ENCODE measurements at regions not wholly inside any gene's neighbourhood (a gene's known extent, or its start where the extent isn't known, plus 50 kb on each side); places are given as distances from the start of the nearest gene placed in this dataset.

DNA sequence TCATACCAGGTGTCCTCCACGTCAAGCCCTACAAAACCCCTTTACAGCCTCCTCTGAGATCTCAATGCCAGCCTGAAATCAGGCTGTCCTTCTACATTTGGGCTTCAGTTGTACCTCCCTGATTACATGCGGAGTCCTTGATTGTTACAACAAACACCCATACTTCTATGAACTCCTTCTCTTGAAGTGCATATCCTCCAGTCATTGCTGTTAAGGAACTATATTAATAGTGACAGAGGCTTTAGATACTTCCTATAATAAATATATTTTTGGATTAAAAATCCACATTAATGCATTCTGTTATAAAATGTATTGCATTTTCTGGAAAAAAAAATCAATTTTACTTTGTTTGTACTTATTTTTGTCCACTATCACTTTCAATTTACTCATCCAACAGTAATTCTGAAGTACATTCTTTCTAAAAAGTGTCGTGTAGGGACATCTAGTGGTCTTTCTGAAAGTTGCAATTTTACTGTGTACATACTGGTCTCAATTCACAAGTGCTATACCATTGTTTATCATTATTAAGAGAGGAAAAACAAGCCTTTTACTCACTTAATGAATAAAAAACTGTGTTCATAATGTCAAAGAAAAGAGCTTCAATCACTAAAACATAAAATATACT, 316.4 kb downstream of the DSEL start:
- H3K27ac ChIP-seq (ENCODE audit: low read depth, low read length): no peak overlapping the region
- no peaks in the 10 kb centered on the region for H3K23me2 ChIP-seq (ENCODE audit: low read depth, low read length)
- H3K56ac ChIP-seq (replicated peaks; ENCODE audit: insufficient read length, low read depth, low read length): no peak overlapping the region
- no peak overlapping the region for H3K14ac ChIP-seq (ENCODE audit: insufficient read length)
- H2BK15ac ChIP-seq (ENCODE audit: low read length): no peak overlapping the region; the same call in 1 of the 2 replicates
- H4K20me1 ChIP-seq (replicated peaks in 1 of 2; ENCODE audit: control insufficient read depth in 1 of 2, insufficient read depth in 2 of 2, low read length in 2 of 2): no peaks in the 10 kb centered on the region
- CTCF ChIA-PET (ENCODE audit: partially characterized antibody): interaction anchor here (0.6 to 2.1 kb wide), 21 partner anchors 14 to 781 kb away, joined by 3 to 33 read pairs (median 4); no protein-coding TSS in a partner anchor
- H4K91ac ChIP-seq (replicated peaks; ENCODE audit: insufficient read length, low read length): no peak overlapping the region
- no peak overlapping the region for H2BK20ac ChIP-seq (ENCODE audit: low read length)
- DNase-seq (ENCODE audit: low read depth in 1 of 2, low spot score in 2 of 2) (no peak), FAIRE-seq (peak; percentile 50)
- H3K9ac ChIP-seq (replicated peaks in 1 of 4; ENCODE audit: extremely low read depth in 1 of 4, low read depth in 3 of 4, low read length in 3 of 4): no peak overlapping the region
- 52% methylated on average over 3 of the region's 3 CpGs; no CpG with 5 or more reads in 1 of the 2 experiments for WGBS, 2 experiments (ENCODE audit: extremely low coverage in 1 of 2, insufficient coverage in 1 of 2, insufficient read length in 1 of 2, insufficient replicate concordance in 2 of 2, low coverage in 1 of 2, low lambda C conversion rate in 2 of 2, missing lambda C conversion rate in 1 of 2)
- no peak overlapping the region for H2AFZ ChIP-seq (ENCODE audit: low read length)
- H3K4me3 ChIP-seq (ENCODE audit: extremely low read depth in 1 of 4, insufficient read depth in 2 of 4, low read depth in 3 of 4, low read length in 4 of 4): no peak overlapping the region
- no peak overlapping the region for H4K8ac ChIP-seq (ENCODE audit: extremely low read depth, insufficient read depth, low read length)
- TF ChIP-seq EZH2 (IDR thresholded peaks at IDR 0.05; ENCODE audit: low read depth, low read length, severe bottlenecking) (no peak), RBBP5 (IDR thresholded peaks at IDR 0.05; ENCODE audit: borderline replicate concordance, low read depth, low read length) (no peak), RAD21 (IDR thresholded peaks at IDR 0.05 in 1 of 2, conservative IDR thresholded peaks at IDR 0.05 in 1 of 2; ENCODE audit: low read depth in 2 of 2, low read length in 2 of 2) (peak; percentile 65 to 75)
- TF ChIP-seq, protein P1, sequence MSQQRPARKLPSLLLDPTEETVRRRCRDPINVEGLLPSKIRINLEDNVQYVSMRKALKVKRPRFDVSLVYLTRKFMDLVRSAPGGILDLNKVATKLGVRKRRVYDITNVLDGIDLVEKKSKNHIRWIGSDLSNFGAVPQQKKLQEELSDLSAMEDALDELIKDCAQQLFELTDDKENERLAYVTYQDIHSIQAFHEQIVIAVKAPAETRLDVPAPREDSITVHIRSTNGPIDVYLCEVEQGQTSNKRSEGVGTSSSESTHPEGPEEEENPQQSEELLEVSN (IDR thresholded peaks at IDR 0.05): no peak
- TF ChIP-seq, protein P2, sequence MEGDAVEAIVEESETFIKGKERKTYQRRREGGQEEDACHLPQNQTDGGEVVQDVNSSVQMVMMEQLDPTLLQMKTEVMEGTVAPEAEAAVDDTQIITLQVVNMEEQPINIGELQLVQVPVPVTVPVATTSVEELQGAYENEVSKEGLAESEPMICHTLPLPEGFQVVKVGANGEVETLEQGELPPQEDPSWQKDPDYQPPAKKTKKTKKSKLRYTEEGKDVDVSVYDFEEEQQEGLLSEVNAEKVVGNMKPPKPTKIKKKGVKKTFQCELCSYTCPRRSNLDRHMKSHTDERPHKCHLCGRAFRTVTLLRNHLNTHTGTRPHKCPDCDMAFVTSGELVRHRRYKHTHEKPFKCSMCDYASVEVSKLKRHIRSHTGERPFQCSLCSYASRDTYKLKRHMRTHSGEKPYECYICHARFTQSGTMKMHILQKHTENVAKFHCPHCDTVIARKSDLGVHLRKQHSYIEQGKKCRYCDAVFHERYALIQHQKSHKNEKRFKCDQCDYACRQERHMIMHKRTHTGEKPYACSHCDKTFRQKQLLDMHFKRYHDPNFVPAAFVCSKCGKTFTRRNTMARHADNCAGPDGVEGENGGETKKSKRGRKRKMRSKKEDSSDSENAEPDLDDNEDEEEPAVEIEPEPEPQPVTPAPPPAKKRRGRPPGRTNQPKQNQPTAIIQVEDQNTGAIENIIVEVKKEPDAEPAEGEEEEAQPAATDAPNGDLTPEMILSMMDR (IDR thresholded peaks at IDR 0.05; ENCODE audit: control extremely low read depth in 1 of 3, insufficient read depth in 1 of 3, low read depth in 1 of 3, low read length in 3 of 3): peak in 2 of 3 experiments; percentile 33 to 50; a peak in 2 of 4 replicates
- no peak overlapping the region for H2BK120ac ChIP-seq (replicated peaks; ENCODE audit: low read depth, low read length)
- no peaks in the 10 kb centered on the region; the same call in 1 of the 2 replicates for H3K79me1 ChIP-seq (ENCODE audit: low read depth, low read length)
- H3K9me3 ChIP-seq (ENCODE audit: insufficient read depth in 2 of 2, low read depth in 1 of 2, low read length in 1 of 2): no peaks in the 10 kb centered on the region
- H2AK5ac ChIP-seq (ENCODE audit: low read depth, low read length): no peak overlapping the region
- H3K4me2 ChIP-seq (ENCODE audit: insufficient read depth in 1 of 2, low read depth in 2 of 2, low read length in 2 of 2): no peak overlapping the region
- no peaks in the 10 kb centered on the region; a peak in 1 of 7 replicates for H3K4me1 ChIP-seq (replicated peaks in 1 of 4; ENCODE audit: control insufficient read depth in 3 of 4, insufficient read depth in 4 of 4, low read length in 3 of 4)
- no peaks in the 10 kb centered on the region for H3K36me3 ChIP-seq (ENCODE audit: control insufficient read depth in 2 of 4, insufficient read depth in 4 of 4, low read length in 3 of 4)
- H3K4ac ChIP-seq (replicated peaks; ENCODE audit: insufficient read length, low read depth, low read length): no peak overlapping the region
- H3K23ac ChIP-seq (ENCODE audit: insufficient read length): no peak overlapping the region
- no peaks in the 10 kb centered on the region for H3K79me2 ChIP-seq (ENCODE audit: control insufficient read depth in 1 of 2, insufficient read depth in 2 of 2, low read length in 2 of 2)
- no peak overlapping the region for H2BK12ac ChIP-seq (ENCODE audit: low read depth, low read length)
- no peak overlapping the region for H2BK5ac ChIP-seq (ENCODE audit: low read depth, low read length)
- H3K18ac ChIP-seq (ENCODE audit: extremely low read depth, low read length): no peak overlapping the region
- POLR2A ChIA-PET (ENCODE audit: partially characterized antibody): interaction anchor here (0.7 kb wide), 1 partner anchor 96 kb away, joined by 3 read pairs; no protein-coding TSS in a partner anchor
- H3K27me3 ChIP-seq (replicated peaks in 1 of 4; ENCODE audit: control insufficient read depth in 3 of 4, extremely low read depth in 1 of 4, insufficient read depth in 3 of 4, low read length in 3 of 4): no peaks in the 10 kb centered on the region
- H4K5ac ChIP-seq (ENCODE audit: insufficient read length, low read depth, low read length): no peak overlapping the region

All from H1 (cell line).